HG03342 (cell line): ENCODE measurements at regions not wholly inside any gene's neighbourhood (a gene's known extent, or its start where the extent isn't known, plus 50 kb on each side); places are given as distances from the start of the nearest gene placed in this dataset.
A peak's percentile ranks its signal among the peaks of the same experiment; 100 is the strongest.
"Not testable (repeated sequence)": the region's sequence is repeated elsewhere in the genome, so short reads cannot be mapped to it uniquely, and the experiment has no call there.

Experiments
- ATAC-seq: cut with Tn5 transposase; IDR thresholded peaks from one replicate; pipeline ENCODE4 v1.9.1; 2021; ENCODE audit warnings: mild to moderate bottlenecking, moderate library complexity; ENCODE audit not compliant: unreplicated experiment

DNA sequence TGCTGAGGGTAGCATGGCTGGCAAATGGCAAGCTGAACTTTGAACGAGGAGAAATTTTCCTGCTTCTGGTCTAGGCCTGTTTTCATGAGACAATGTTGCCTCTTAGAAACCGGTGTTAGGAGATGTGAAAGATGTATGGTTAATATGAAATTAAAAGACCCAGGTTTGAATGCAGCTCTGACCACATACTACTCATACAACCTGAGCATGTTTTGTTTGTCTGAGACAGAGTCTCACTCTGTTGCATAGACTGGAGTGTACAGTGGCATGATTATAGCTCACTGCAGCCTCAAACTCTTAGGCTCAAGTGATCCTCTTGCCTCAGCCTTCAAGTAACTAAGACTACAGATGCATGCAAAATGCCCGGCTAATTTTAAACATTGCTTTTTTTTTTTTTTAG lies 193.4 kb upstream of the FZD8 start:
- no peak for ATAC-seq

DNA sequence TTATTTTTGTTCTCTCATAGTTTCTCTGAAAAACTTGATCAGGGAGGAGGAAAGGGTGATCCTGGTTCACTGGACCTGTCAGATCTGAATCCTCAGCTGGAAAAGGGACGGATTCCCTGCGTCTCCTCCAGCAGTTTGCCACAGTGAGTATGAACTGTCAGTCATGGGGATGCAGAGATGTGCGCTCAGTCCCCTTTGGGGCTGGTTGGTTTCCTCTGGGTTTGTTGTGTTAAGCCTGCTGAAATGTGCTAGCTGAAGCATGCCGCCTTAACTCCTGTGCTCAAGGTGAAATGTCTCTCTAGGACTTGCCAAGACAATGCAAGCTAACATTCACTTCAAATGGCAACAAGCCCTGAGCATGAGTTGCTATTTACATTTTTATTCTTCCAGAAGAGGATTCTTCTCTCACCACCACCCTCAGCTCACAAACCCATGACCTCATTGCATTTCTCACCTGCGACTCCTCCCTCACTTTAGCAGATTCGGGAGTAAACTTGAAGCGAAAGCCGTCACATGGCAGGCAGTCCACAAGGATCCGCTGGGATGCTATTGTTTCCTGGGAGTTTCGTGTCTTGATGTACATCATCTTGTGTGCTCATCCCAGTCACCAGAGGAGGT lies 192.9 kb upstream of the FZD8 start:
- ATAC-seq, result no peak

DNA sequence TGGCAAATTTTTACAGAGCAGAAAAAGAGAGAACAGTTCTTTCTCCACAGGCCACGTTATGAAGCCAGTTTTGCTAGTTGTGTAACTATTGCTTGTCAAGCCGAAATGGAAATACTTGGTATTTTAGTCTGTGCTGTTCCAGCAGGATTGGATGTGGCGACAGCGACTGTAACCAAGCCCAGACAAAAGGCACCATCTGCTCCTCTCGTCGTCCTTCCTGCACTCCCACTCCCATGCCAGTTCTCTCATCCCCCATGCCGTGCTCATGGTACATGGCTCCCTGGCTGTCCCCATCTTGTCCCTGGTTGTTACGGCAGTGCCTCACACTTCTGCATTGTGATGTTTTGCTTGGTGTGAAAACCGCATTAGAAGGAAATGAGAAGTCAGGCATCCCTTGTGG lies 185.7 kb upstream of the FZD8 start:
- ATAC-seq, result no peak

DNA sequence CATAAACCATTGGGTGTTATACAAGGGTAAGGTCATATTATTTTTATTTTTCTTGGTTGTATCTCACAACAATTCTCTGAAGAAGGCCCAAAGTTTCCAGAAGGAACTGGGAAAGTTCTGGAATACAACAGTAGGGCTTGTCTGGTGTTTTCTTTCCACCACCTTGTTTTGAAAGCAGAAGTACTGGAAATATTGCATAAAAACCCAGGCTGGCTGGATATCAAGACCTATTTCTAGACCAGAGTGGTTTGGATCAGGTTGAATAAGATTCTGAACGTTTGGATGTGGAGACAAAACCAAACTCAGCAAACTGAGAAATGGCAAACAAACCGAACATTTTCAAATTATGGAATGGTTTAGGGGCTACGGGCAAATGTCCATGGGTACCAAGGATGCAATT lies 182.6 kb upstream of the FZD8 start:
- ATAC-seq, result no peak

DNA sequence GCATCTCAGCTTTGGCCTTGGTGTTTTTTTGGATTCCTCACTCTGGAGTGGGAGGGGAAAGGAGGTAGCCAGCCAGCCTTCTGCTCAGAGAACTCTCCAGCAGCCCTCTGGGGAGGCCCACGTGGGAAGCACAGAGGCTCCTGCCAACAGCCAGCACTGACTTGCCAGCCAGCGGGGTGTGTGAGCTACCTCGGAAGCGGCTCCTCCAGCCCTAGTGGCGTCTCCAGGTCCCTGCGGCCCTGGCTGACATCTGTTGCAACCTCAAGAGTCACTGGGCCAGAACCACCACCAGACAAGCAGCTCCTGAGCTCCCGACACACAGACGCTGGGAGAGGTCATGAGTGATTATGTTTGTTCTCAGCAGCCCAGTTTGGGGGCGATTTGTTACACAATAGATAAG lies 180.2 kb upstream of the FZD8 start:
- no peak for ATAC-seq

DNA sequence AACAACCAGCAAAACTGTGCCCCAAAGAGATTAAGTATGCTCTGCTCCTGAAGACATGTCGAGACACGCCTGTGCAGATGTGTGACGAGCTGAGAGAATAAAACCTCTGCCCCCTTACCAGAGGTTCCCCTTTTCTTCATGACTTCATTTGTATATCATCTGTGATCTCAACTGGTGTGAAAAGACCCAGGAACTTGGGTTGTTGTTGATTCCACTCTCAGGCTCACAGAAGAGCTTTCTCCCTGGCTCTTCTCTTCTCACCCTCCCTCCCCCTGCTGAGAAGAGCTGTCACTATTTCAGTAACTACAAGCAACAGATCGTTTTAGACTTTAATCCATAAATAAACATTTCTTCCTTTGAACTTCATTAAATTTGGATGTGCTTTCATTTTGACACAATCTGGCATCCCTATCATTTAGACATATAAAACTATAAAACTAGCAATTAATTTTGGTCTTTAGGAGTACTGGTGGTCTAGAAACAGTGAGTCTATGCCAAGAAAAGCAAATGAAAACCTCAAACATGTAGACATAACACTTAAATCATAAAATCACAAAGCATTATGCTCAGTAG lies 179.3 kb upstream of the FZD8 start:
- ATAC-seq, result peak; percentile 70

DNA sequence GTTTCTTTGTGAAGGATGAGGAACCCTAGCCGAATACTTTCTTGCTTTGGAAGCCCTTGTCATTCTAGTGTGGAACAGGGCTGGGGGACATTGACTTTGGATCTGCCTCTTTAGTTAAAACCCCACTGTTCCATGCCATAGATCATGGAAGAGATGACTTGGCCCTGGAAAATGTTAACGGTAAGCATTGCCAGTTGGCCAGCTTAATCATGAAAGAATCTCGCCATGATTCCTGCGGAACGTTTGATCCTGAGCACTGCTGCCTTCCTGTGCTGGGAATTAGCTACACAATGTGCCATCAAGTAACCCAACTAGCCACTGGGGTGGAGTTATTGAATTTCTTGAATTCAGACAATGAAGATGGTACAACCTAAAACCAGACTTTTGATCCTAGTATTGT lies 177.6 kb upstream of the FZD8 start:
- ATAC-seq, result no peak

DNA sequence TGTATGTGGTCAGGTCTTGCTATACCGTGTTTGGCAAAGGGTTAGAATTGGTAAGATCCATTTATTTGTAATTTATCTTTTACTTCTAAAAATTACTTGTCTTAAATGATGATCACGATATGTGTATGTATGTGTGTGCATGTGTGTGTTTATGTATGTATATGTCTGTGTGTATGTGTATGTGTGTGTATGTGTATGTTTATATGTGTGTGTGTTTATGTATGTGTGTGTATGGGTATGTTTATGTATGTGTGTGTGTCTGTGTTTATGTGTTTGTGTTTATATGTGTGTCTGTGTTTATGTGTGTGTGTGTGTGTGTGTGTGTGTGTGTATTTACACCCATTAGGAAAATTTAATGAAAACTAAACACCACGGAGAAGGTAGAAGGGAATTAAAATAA lies 176.9 kb upstream of the FZD8 start:
- ATAC-seq, result no peak

DNA sequence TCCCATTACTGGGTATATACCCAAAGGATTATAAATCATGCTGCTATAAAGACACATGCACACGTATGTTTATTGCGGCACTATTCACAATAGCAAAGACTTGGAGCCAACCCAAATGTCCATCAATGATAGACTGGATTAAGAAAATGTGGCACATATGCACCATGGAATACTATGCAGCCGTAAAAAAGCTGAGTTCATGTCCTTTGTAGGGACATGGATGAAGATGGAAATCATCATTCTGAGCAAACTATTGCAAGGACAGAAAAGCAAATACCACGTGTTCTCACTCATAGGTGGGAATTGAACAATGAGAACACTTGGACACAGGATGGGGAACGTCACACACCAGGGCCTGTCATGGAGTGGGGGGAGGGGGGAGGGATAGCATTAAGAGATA lies 175.0 kb upstream of the FZD8 start:
- ATAC-seq, result not testable (repeated sequence)

DNA sequence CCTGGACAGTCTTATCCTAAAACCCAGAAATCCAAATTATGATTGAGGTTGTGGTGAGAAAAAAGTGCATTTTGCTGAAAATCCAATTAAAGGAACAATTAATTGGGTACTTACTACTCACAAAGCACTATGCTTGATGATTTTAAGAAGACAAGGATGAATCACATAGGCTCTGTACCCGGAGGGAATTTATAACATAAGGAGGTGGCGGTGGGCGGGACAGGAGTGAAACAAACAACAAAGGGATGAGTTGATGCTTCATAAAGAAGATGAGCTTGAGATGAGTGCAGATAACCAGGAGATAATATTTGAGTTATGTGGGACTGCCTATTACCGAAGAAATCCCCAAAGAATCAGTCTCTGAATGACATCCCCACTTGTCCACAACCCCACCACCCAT lies 171.1 kb upstream of the FZD8 start:
- no peak for ATAC-seq

DNA sequence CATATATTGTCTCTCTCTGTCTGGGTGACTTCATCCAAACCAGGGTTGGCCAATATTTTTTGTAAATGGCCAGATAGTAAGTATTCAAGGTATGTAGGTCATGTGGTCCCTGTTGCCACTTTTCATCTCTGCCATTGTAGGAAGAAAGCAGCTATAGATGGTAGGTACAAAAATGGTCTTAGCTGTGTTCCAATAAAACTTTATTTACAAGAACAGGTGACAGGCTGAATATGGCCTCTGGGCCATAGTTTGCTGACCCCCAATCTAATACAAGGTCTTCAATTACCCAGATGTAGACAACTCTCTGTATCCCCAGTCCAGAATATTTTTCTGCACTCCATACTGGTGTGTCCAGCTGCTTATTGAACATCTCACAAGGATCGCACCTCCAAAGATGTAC lies 166.2 kb upstream of the FZD8 start:
- ATAC-seq, result no peak

DNA sequence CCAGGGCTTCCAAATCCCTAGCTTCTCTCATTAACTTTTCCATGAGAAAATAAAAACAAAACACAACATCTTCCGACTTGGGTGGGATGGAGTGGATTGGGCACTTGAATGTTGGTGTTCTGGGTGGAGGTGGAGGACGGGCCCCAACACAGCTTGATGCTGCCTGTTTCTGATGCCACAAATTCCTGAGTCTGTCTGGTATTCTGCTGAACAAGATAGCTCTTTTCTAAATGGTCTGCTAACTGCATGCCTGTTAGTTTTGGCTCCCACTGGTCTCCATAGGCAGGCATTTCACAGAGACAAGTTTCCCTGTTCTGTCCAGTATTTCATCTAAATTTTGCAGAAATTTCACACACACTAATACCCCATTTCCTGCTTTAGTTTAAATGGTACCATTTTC lies 160.9 kb upstream of the FZD8 start:
- ATAC-seq, result no peak

DNA sequence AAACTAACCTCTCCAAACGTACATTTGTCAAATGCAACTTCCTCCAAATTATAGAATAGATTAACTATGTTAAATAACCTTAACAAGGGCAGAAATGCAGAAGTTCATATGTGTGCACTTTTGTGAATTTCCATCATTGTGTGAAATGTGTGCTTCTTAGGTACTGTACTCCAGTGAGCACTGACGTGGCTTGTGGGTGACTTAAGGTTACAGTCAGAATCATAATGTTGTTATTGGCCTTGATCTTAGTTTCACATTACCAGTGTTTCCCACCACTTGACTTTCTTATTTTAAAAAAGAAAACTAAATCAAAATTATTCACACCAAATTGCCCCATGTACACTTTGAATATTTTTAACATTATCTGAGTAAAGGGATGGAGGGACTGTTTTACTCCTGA lies 155.1 kb upstream of the FZD8 start:
- no peak for ATAC-seq

DNA sequence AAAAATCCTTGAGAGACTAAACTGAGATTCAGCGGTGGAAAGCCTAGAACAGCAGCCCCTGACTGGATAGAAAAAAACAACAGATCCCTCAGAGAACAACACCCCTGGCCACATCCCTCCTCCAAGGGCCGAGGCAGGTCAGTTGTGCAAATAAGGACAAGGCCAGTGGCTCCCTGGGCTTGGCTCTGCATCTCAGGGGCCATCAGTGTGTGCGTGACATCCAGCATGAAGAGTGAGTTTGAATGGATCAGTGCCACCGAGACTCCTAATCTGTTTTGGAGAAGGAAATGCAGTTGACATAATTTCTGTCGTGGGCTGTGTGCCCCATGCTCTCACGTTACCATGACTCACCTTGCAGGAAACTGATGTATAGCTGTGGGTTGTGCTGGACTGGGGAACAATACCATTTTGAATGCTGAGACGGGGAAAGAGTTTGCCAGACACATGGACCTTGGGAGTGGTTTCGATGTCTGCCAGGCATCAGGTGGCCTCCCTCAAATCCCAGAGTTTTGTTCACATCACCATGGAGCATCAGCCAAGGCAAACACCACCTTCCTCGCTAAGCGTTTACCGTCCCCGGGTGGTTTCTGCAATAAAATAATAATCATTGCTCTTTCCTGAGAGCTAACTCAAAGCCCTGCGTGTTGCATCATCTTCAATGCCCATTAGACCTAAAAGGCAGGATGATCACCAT lies 153.2 kb upstream of the FZD8 start:
- no peak for ATAC-seq

DNA sequence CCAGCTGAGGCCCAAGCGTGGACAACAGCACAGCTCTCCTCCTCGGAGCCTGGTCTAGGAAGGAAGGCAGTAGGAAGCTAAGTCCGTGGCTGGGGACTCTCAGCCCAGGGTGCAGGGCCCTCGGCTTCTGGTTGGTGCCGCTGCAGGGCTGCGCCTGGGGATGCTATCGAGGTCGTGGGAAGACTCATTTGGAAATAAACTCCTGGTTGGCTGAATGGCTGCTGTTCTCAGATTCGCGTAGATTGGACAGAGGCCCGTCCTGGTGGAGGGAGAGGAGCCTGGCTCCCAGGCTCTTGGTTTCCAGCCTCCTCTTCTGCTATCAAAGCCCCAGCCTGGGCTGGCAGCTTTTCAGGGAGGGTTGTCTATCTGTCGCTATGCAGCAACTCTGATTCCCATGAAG lies 152.6 kb upstream of the FZD8 start:
- no peak for ATAC-seq

DNA sequence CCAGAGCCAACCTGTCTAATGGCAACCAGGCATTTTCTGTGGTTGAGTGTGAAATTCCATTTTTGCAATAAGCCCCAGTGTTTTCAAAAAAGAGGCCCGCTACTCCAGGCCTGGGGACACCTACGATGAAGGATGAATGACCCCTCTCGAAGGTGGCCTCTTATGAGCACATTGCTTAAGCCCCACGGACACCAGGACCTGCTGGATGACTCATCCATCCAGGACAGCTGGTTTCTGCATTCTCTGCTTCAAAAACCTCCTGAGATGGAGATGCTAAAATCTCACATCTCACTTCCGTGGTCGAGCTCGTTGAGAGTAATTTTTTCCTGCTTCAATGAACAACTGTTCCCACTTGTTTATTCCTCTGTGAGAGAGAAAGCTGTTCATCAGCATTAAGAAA lies 150.2 kb upstream of the FZD8 start:
- no peak for ATAC-seq

DNA sequence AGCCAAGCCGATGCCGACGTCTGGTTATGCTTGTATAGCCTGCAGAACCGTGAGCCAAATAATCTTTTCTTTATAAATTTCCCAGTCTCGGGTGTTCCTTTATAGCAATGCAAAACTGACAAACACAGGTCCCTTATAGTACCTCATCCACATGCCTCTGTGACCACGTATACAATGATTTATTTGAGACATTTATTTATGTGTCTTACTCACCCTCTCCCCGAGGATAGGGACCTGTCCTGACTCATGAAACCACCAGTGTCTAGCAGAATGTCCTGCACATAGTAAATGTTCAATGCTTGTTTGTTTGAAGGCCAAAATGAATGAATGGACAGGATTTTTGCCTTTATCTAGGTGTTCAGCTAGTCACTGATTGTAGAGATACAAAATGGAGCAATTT lies 147.9 kb upstream of the FZD8 start:
- ATAC-seq, result no peak

DNA sequence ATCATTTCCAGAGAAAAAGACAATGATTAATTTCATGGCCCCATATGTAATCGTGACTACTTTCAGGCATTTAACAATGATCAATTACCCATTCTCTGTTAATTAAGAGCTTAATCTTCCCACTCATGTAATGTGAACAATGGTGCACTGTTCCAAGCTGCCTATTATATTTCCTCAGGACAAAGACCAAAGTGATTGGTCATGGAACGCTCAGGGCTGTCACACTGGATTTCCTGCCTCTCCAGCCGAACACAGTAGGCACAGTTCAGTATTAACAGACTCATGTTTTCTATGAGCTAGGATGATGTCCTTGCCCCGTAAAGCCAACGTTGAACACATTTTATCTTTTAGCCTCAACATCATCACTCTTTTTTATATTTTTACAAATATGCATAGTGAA lies 142.7 kb upstream of the FZD8 start:
- ATAC-seq, result no peak

DNA sequence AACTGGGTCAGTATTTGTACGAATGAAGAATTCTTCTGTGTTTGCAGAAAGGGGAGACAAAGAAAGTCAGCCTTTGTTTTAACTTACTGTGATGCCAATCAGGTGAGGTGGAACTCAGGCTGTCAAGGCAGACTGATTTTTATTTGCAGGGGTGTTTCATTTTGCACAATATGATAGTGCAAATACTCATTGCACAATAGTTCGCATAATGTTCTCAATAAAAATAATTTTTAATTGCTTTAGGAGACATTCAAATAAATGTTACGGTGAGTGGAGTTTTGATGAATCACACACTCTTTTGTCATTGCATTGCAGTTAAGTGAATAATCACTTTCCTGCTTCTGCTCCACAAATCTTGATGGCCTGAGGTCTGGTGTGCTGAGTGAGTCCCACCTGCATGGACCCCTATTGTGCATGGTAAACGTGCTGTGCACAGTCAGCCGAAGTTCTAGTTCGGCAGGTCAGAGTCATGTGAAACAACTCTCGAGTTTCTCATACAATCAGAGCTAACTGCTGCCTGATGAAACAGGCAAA lies 141.3 kb upstream of the FZD8 start:
- ATAC-seq, result no peak

DNA sequence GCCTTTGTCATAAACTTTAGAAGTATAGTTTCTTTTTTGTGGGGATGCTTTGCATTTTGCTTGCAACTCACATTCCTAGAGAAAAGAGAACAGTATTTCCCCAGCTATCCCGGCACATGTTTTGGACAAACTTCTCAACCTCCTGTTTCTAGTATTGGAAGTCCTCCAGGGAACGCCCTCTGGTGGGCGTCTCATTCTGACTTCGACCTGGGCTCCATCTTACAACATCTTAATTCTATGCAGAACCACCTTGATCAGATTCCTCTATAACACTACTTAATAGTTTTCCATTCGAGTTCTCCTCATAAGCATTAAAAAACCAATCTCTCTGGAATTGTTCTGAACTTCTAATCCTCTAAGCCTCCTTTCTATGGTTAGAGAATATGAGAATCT lies 139.5 kb upstream of the FZD8 start:
- ATAC-seq, result no peak

DNA sequence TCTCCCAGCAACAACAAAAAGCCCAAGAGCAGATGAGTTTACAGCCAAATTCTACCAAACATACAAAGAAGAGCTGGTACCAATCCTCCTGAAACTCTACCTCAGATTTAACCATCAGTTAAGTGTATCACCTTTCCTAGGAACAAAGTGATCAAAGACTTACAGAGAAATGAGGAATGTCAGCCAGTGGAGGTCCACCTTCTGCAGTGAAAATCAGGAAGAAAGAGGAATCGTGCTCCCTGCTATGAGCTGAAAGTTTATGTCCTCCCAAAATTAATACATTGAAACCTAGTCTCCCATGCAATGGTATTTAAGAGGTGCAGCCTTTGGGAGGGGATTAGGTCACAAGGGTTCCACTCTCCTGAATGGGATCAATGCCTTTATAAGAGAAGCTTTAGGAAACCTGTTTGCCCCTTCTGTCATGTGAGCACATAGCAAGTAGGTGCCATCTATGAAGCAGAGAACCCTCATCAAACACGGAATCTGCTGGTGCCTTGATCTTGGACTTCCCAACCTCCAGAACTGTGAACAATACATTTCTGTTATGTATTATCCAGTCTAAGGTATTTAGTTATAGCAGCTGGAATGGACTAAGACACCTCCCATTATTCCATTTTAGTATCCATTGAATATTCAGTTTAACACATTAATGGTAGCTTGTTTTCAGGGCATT lies 139.0 kb upstream of the FZD8 start:
- no peak for ATAC-seq

DNA sequence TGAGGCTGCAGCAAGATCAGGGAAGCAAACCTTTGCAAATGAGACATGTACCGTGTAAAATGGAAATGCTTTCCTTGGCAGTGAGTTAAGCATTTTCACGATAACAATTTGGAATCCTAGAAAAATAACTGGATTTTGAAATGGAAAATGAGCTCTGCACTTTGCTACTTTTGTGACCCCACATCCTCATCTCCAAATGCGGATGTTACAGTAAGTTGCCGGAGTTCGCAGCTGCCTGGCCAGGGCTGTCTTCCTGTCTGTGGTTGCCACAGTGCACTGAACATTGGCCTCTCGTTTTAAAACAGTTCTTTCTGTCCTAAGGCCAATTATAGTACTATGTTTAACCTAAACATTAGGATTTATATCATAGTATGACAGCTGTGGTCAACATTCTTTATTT lies 136.2 kb upstream of the FZD8 start:
- ATAC-seq, result no peak
